Gastrocnemius medialis (tissue), 4 donors: ENCODE measurements at regions not wholly inside any gene's neighbourhood (a gene's known extent, or its start where the extent isn't known, plus 50 kb on each side); places are given as distances from the start of the nearest gene placed in this dataset.

Source experiments
- ATAC-seq, 2 donors: fragments of 150-250 bp; one replicate each; pipeline ENCODE4 v1.9.1; 2016
- DNase-seq, 2 donors: peaks; one replicate each; pipeline ENCODE4 v3.0.0-alpha.2; 2019
- H3K27ac ChIP-seq, 4 donors: fragments of 200-600 bp; sonication (generic); 1 replicate in 1 of 4; 2 replicates in 3 of 4; pipeline ENCODE4 v1.5.1; 2016 to 2018; ENCODE audit warnings: mild to moderate bottlenecking in 2 of 4, moderate library complexity in 1 of 4
- H3K27me3 ChIP-seq, 3 donors: fragments of 200-600 bp; sonication (generic) in 2 of 3; 1 replicate in 1 of 3; 2 replicates in 2 of 3; pipeline versions ENCODE4 v1.5.1 to v1.6.0; 2016 to 2019; ENCODE audit warnings: mild to moderate bottlenecking in 1 of 3, moderate library complexity in 1 of 3
- H3K36me3 ChIP-seq, 2 donors: fragments of 200-600 bp; sonication (generic) in 1 of 2; one replicate each; pipeline ENCODE4 v1.5.1; 2017 to 2018
- H3K4me1 ChIP-seq, 2 donors: fragments of 200-600 bp; sonication (generic) in 1 of 2; one replicate each; pipeline ENCODE4 v1.5.1; 2016 to 2017; ENCODE audit warnings: mild to moderate bottlenecking in 2 of 2
- H3K4me3 ChIP-seq, 4 donors: fragments of 200-600 bp; sonication (generic) in 3 of 4; 1 replicate in 1 of 4; 2 replicates in 3 of 4; pipeline ENCODE4 v1.5.1; 2016 to 2019; ENCODE audit warnings: mild to moderate bottlenecking in 2 of 4
- H3K9me3 ChIP-seq, 3 donors: fragments of 200-600 bp; sonication (generic) in 2 of 3; 1 replicate in 1 of 3; 2 replicates in 2 of 3; pipeline ENCODE4 v1.5.1; 2016 to 2019
- POLR2A ChIP-seq, 2 donors: fragments of 450-650 bp; IDR thresholded peaks; one replicate each; pipeline ENCODE4 v1.6.1; 2017; ENCODE audit warnings: antibody characterized with exemption in 2 of 2, mild to moderate bottlenecking in 2 of 2, moderate library complexity in 2 of 2
- in situ Hi-C, 4 donors: fragments of 200-750 bp; cut with MboI; loops; one replicate each; pipeline versions ENCODE4 v1.15.0 to v1.8.0; 2017; ENCODE audit warnings: low sequenced_read_pairs in 4 of 4
- intact Hi-C: fragments of 100-400 bp; cut with DNase I; formaldehyde crosslinking; loops from one replicate; pipeline ENCODE4 v1.15.1; 2023; ENCODE audit warnings: low total_unique reads
- TF ChIP-seq, protein P1 (sequence below), 5 experiments: fragments of 450-650 bp in 3 of 5; fragments of 200-600 bp in 2 of 5; sonication (generic) in 2 of 5; IDR thresholded peaks in 4 of 5; conservative IDR thresholded peaks in 1 of 5; 1 replicate in 4 of 5; 2 replicates in 1 of 5; pipeline ENCODE4 v1.5.1; 2016 to 2019; ENCODE audit warnings: antibody characterized with exemption in 5 of 5, mild to moderate bottlenecking in 3 of 5, moderate library complexity in 3 of 5

DNA sequence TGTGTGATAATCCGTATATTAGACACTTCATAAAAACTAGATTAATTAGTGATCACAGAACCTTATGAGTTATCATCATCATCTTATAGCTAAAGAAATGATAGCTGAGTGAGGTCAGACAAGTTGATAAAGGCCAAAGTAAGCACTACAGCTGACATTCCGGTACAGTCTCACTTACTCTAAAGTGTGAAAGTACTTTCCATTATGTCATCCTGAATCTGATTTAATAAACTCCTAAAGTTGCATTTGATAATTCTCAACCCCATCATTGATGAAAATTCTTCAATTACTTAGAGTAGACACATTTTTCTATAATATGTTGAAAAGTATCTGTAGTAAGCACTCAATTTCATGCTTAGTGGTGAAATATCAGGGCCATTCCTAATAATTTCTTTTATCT is 385.2 kb upstream of the CHD6 start:
- no peaks in the 10 kb centered on the region for H3K9me3 ChIP-seq
- no peaks in the 10 kb centered on the region for H3K4me1 ChIP-seq
- intact Hi-C loops (no loop called here), in situ Hi-C loops (no loop called here)
- H3K27me3 ChIP-seq: no peaks in the 10 kb centered on the region
- H3K4me3 ChIP-seq: no peak overlapping the region
- no peaks in the 10 kb centered on the region for H3K36me3 ChIP-seq
- no peak for TF ChIP-seq POLR2A (IDR thresholded peaks at IDR 0.05)
- TF ChIP-seq, protein P1, sequence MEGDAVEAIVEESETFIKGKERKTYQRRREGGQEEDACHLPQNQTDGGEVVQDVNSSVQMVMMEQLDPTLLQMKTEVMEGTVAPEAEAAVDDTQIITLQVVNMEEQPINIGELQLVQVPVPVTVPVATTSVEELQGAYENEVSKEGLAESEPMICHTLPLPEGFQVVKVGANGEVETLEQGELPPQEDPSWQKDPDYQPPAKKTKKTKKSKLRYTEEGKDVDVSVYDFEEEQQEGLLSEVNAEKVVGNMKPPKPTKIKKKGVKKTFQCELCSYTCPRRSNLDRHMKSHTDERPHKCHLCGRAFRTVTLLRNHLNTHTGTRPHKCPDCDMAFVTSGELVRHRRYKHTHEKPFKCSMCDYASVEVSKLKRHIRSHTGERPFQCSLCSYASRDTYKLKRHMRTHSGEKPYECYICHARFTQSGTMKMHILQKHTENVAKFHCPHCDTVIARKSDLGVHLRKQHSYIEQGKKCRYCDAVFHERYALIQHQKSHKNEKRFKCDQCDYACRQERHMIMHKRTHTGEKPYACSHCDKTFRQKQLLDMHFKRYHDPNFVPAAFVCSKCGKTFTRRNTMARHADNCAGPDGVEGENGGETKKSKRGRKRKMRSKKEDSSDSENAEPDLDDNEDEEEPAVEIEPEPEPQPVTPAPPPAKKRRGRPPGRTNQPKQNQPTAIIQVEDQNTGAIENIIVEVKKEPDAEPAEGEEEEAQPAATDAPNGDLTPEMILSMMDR (IDR thresholded peaks at IDR 0.05 in 4 of 5, conservative IDR thresholded peaks at IDR 0.05 in 1 of 5): no peak
- DNase-seq (no peak), ATAC-seq (no peak)
- H3K27ac ChIP-seq: no peak overlapping the region

DNA sequence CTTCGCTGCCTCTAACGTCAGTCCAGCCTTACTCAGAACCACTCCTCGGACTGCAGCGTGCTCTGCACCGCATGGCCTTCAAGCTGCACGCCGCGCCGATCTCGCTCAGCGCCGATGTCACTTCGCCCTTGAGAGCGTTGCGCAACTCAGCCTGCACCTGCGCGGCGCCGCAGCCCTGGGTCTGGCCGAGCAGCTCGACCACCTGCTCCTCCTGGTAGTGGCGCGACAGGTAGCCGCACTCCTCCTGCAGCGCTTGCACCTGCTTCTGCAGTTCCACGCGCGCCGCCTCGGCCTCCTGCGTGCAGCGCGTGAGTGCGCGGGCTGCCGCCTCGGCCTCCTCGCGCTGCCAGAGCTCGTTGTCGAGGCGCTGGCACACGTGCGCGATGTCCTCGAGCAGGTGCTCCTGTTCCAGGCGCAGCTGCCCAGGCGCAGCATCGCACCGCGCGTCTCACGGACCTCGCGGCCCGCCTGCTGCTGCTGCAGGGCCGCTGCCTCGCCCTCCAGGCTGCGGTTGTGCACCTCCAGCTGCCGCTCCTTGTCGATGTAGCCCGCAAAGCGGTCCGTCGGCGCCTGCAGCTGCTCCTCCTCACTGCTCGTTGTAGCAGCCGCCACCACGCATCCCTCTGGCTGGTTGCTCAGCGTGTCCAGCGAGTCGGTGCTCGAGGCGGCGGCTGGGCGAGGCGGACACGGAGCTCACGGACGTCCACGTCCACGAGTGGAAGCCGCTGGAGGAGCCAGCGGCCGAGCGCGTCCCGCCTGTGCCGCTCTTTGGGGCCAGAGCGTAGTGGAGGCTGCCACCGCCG is 380.6 kb upstream of the CHD6 start:
- no peak for ATAC-seq
- Histone ChIP-seq H3K4me1 (no peaks in the 10 kb centered on the region), H3K27me3 (no peaks in the 10 kb centered on the region), H3K36me3 (no peaks in the 10 kb centered on the region), H3K9me3 (no peaks in the 10 kb centered on the region), H3K27ac (no peak overlapping the region), H3K4me3 (no peak overlapping the region)
- DNase-seq: no peak
- in situ Hi-C loops: no loop called here
- TF ChIP-seq POLR2A (IDR thresholded peaks at IDR 0.05): no peak
- TF ChIP-seq, protein P1 (IDR thresholded peaks at IDR 0.05 in 4 of 5, conservative IDR thresholded peaks at IDR 0.05 in 1 of 5): no peak
- intact Hi-C loops: no loop called here

GRCh38 chr20:41996951-41997350 is 378.8 kb upstream of the CHD6 start:
- Histone ChIP-seq H3K4me3 (no peak overlapping the region), H3K27me3 (no peaks in the 10 kb centered on the region), H3K27ac (no peak overlapping the region), H3K9me3 (no peaks in the 10 kb centered on the region), H3K4me1 (no peaks in the 10 kb centered on the region), H3K36me3 (no peaks in the 10 kb centered on the region)
- in situ Hi-C loops (no loop called here), intact Hi-C loops (no loop called here)
- DNase-seq (no peak), ATAC-seq (no peak)
- TF ChIP-seq, protein P1 (IDR thresholded peaks at IDR 0.05 in 4 of 5, conservative IDR thresholded peaks at IDR 0.05 in 1 of 5): no peak
- no peak for TF ChIP-seq POLR2A (IDR thresholded peaks at IDR 0.05)

DNA sequence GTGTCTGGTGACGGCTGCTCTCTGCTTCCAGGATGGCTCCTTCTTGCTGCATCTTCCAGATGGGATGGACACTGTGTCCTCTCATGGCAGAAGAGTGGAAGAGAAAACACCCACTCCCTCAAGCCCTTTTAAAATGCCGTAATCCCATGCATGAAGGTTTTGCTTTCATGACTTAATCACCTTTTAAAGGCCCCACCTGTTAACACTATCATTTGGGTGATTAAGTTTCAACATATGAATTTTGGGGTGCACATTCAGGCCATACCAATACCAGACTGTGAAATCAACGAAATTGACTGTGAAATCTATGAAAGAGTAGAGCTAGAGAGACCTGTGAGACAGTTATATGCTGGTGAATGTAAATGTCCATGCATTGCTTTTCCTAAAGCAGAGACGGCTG is 374.3 kb upstream of the CHD6 start:
- Histone ChIP-seq H3K27ac (no peak overlapping the region), H3K4me3 (no peak overlapping the region), H3K4me1 (no peaks in the 10 kb centered on the region), H3K9me3 (no peaks in the 10 kb centered on the region), H3K27me3 (peaks cover 0 to 3% (median 0%) of the 10 kb centered on the region in 3 donors), H3K36me3 (no peaks in the 10 kb centered on the region)
- ATAC-seq: no peak
- intact Hi-C loops (no loop called here), in situ Hi-C loops (no loop called here)
- DNase-seq: no peak
- TF ChIP-seq, protein P1 (IDR thresholded peaks at IDR 0.05 in 4 of 5, conservative IDR thresholded peaks at IDR 0.05 in 1 of 5): no peak
- TF ChIP-seq POLR2A (IDR thresholded peaks at IDR 0.05): no peak

DNA sequence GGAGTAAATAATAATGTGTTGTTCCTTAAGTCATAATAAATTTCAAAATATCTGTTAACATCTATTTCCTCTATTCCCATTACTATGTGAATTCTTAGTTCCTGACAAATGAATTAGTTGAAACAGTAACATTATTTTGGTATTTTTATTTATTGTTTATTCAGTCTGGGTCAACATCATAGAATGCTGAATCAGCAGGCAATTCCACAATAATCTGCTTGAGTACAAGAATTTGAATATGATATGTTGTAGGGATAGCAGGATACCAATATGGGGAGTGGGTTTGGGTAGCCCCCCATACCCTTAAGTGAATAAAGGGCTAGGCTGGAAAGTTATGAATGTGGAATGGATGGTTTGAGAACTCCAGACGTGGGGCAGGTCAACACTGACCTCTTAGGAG is 373.2 kb upstream of the CHD6 start:
- H3K9me3 ChIP-seq: no peaks in the 10 kb centered on the region
- H3K4me1 ChIP-seq: no peaks in the 10 kb centered on the region
- H3K27ac ChIP-seq: no peak overlapping the region
- no peak for ATAC-seq
- peaks cover 0 to 3% (median 0%) of the 10 kb centered on the region in 3 donors for H3K27me3 ChIP-seq
- intact Hi-C loops (no loop called here), in situ Hi-C loops (no loop called here)
- H3K36me3 ChIP-seq: no peaks in the 10 kb centered on the region
- TF ChIP-seq, protein P1 (IDR thresholded peaks at IDR 0.05 in 4 of 5, conservative IDR thresholded peaks at IDR 0.05 in 1 of 5): no peak
- no peak for TF ChIP-seq POLR2A (IDR thresholded peaks at IDR 0.05)
- DNase-seq: no peak
- no peak overlapping the region for H3K4me3 ChIP-seq
